Fibroblast of peridontal ligament (primary cell): ENCODE measurements at regions not wholly inside any gene's neighbourhood (a gene's known extent, or its start where the extent isn't known, plus 50 kb on each side); places are given as distances from the start of the nearest gene placed in this dataset.

Experiments
- DNase-seq: peaks from one replicate; pipeline ENCODE4 v3.0.0-alpha.2; 2010; ENCODE audit errors: extremely low read depth

- DNase-seq = peak; percentile 8
Observed at GRCh38 chr14:100399052-100399849, 76.1 kb downstream of the SLC25A47 start.

DNA sequence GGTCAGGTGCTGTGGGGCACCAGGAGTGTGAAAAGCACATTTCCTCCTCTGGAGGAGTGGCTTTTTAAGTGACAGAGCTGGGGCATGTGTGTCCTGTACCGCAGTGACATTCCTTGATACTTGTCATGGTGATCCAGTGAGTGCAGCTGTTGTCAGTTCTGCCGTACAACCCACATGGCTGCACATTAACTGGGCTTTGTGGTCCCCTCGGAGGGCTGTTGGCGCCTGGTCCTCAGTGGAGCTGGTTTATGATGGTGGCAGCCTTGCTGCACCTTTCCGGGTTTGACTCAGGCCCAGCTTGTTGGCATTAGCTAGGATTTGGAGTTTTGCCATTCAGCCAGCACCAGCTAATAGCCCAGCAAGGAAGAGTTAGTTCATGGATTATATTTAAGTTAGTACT lies 77.0 kb downstream of the SLC25A47 start:
- DNase-seq = no peak

- DNase-seq = no peak
Observed at GRCh38 chr14:100401031-100401692, 78.0 kb downstream of the SLC25A47 start.

GRCh38 chr14:100401792-100402191 lies 78.7 kb downstream of the SLC25A47 start:
- no peak for DNase-seq

- DNase-seq = no peak
Observed at GRCh38 chr14:100402631-100403030, 79.5 kb downstream of the SLC25A47 start.

GRCh38 chr14:100403105-100403504 lies 80.0 kb downstream of the SLC25A47 start:
- DNase-seq = no peak

- no peak for DNase-seq
Observed at GRCh38 chr14:100403802-100404365, 80.7 kb downstream of the SLC25A47 start.

DNA sequence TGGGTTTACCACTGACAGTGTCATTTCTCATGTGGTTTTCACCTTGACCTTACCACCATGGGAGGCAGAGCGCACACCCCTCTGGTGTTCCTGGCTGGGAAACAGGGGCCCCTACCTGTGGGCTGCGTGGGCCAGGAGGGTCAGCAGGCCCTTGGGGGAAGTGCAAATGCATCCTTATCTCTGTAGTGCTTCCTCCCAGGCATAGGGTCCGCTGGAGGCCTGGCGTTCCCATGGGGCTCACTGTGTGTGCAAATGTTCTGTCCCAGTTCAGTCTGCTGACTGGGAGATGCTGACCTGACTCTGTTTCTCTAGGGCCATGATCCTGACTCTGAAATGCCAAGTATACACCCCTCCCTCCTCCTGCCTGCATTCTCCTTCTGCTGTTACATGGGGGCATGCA lies 81.3 kb downstream of the SLC25A47 start:
- no peak for DNase-seq

DNA sequence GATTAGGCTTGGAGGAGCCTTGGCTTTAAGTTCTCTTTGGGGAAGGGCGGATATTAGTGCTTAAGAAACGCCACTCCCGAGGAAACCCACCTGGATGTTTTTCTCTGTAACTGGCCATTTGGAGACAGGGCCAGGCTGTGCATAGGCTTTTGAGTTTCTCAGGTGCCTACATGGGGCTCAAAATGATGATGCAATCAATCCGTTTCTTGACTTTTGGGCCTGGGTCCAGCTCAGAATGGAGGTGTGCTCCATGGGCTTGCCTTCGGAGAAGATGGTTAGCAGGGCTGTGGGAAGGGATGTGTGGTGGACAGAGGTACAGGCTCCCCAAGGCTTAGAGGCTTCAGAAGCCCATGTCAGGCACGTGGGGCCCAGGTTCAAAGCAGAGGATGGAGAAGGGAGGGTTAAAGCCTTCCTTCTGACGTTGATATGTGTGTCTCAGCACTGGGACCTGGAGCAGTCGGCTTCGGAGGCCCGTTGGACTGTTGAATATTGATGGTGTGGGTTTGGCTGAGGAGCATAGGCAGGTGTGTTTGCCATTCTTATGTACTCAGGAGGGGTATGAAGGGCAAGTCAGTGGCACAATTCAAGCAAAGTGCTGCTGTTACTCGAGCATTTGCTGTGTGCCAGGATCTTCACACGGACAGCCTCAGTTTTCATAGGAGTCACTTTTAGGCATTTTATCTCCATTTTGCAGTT lies 82.8 kb downstream of the SLC25A47 start:
- no peak for DNase-seq

GRCh38 chr14:100406505-100407131 lies 83.5 kb downstream of the SLC25A47 start:
- peak; percentile 31 for DNase-seq

GRCh38 chr14:100407376-100408102 lies 84.4 kb downstream of the SLC25A47 start:
- no peak for DNase-seq

DNA sequence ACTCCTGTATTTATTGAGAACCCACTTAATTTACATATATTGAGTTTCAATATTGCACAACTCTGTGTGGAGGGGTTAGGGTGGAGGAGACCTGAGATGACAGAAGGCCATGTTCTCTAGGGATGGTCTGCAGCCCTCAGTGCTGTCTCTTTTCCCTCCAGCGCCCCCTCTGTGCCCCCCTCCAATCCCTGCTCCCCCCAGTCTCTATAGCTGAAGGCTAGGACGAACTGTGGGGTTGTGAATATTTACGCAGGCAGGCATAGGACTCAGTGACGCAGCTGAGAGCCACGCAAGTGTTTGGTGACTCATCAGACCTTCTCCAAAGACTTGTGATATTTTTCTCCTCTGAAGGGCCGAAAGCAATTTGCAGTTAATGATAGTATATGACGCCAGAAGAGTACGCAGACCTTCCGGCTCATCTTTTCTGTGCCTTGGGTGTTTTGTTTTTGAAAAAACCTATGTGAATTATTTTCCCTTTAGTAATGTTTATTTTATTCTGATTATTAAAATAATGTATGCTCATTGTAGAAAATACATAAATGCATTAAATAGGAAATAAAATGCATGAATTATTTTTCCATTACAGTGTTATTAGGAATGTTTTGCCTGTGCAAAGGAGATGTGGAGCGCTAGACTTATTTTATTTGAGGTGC lies 85.3 kb downstream of the SLC25A47 start:
- peak; percentile 89 for DNase-seq

GRCh38 chr14:100409003-100409360 lies 85.8 kb downstream of the SLC25A47 start:
- no peak for DNase-seq

- no peak for DNase-seq
Observed at GRCh38 chr14:100409651-100410050, 86.5 kb downstream of the SLC25A47 start.

DNA sequence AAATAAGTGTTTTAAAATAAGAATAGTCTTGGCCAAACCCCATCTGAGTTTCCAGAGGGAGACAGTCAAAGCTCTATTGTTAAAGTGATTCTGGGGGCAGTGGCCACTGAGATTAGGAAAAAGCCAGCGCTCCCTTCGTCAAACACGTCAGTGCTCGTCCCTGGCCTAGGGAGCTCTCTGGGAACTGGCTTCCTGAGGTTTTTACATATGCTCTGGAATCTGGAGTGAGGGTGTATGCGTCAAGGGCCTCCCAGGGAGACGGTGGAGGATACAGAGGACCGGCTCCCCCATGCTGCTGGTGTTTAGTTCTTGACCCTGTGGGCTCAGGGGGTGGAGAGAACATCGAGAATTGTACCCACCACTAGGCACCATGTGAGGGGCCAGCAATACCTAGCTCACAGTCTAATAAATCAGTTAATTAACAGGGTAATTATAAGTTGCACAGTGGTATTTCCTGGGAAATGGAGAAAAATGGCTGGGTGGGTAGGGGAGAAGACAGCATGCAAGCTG lies 87.0 kb downstream of the SLC25A47 start:
- no peak for DNase-seq

- DNase-seq = no peak
Observed at GRCh38 chr14:100413699-100414098, 90.6 kb downstream of the SLC25A47 start.

DNA sequence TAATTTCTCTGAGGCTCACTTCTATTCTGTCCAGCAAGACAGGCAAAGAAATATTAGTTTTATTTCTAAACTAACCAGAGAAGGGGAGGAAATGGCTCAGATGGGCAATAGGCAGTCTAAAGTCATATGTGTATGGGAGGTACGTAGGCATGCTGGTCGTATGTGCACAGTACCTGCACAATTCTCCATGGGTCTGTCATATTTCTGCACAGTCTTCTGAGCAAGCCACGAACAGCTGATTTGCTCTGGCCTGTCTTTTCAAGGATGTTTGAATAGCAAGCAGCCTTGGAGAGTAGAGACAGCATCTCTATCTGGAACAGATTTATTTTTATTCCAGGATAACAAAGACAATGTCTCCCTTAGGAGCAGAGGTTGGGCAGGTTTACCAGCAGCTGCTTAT lies 92.1 kb downstream of the SLC25A47 start:
- DNase-seq = no peak

- no peak for DNase-seq
Observed at GRCh38 chr14:100416081-100416680, 93.0 kb downstream of the SLC25A47 start.

DNA sequence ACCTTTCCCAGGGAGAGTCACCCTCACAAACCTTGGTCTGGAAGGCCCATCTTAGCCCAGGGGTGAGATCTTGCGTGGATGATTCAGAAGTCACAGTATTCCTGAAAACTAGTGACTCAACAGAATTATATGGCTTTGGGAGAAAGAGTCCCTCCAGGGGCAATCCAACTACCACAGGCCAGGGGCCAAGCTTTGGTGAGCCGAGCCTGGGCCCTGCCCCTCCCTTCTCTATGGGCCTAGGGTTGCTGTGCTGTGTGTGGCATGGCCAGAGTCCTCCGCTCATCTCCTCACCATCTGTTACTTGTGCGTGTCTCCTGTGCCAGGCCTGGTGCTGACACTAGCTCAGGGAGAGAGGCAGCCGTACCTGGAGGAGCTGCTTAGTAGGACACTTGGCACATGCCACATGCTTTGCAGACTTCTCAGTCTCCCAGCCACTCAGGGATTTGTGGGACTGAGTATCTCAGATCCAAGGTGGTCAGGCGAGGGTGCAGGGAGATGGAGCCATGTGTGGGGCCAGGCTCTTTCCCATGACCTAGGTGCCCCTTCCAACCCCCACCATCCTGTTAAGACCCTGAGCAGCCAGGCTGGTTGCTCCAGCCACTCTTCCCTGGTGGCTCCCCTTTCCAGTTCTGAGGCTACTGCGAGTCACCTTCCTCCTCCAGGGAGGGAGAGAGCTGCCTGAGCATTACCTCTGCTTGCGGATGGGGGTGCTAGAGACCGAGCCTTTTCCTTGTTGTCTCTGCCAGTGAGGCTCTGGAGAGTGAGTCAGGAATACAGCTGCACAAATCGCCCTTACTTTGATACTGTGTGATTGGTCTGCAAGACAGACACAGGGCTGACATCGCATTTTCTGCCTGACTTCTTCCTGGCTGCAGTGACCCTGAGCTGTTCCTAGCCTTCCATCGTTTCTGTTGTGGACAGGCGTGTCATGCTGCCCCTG lies 94.1 kb downstream of the SLC25A47 start:
- peak; percentile 90 for DNase-seq
